IMR-90 (cell line): ENCODE measurements at regions not wholly inside any gene's neighbourhood (a gene's known extent, or its start where the extent isn't known, plus 50 kb on each side); places are given as distances from the start of the nearest gene placed in this dataset.

Source experiments
- SMC3 ChIP-seq: fragments of 150-350 bp; IDR thresholded peaks from 2 replicates; pipeline ENCODE4 v1.6.1; 2016; ENCODE audit warnings: low read depth, mild to moderate bottlenecking, antibody characterized with exemption, low read length, moderate library complexity
- TF ChIP-seq, protein P1 (sequence below): conservative IDR thresholded peaks from 2 replicates; pipeline ENCODE4 v1.5.1; 2012; ENCODE audit warnings: mild to moderate bottlenecking, low read depth, low read length, improper control_type of control experiment

DNA sequence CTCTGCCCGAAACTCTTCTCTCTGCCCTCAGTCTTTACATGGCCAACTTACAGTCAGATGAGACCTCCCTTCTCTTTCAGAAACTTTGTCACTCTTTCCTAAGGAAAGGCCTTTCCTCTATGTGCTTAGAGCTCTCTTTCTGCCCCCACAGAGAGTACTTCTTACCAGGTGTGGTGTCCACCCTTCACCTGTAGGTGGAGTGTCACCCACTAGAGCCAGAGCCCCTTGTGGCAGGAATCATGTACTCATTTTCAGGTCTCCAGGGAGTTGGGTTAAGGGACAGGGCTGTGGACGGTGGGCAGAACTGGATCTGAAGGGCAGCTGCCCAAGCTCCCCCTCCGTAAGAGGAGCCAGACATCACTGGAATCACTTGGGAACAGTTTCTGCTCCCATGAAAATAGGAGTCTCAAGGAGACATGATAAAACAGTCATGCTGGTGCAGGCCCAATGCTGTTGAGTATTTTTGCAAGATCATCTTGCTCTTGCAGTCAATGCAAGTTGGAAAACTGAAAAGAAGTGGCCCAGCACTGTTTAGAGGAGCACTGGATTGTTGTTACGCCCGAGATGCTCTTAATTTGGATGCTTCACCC lies 436.7 kb downstream of the ZSWIM6 start:
- TF ChIP-seq, protein P1, sequence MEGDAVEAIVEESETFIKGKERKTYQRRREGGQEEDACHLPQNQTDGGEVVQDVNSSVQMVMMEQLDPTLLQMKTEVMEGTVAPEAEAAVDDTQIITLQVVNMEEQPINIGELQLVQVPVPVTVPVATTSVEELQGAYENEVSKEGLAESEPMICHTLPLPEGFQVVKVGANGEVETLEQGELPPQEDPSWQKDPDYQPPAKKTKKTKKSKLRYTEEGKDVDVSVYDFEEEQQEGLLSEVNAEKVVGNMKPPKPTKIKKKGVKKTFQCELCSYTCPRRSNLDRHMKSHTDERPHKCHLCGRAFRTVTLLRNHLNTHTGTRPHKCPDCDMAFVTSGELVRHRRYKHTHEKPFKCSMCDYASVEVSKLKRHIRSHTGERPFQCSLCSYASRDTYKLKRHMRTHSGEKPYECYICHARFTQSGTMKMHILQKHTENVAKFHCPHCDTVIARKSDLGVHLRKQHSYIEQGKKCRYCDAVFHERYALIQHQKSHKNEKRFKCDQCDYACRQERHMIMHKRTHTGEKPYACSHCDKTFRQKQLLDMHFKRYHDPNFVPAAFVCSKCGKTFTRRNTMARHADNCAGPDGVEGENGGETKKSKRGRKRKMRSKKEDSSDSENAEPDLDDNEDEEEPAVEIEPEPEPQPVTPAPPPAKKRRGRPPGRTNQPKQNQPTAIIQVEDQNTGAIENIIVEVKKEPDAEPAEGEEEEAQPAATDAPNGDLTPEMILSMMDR, result peak; percentile 62
- no peak for TF ChIP-seq SMC3
